Activated T-helper 1 cell treated with anti-CD3 and anti-CD28 coated beads, Interleukin-12 subunit alpha, Interleukin-12 subunit beta, Interleukin-2, Interleukin-4 antibody, amounts not matched to agents 30 ng/mL and 10 ng/mL and 1 ng/mL, durations not matched to agents 14 hours and 24 hours and 36 hours (primary cell): ENCODE measurements at regions not wholly inside any gene's neighbourhood (a gene's known extent, or its start where the extent isn't known, plus 50 kb on each side); places are given as distances from the start of the nearest gene placed in this dataset.

ENCODE experiments used
- DNase-seq: peaks from one replicate; pipeline ENCODE4 v3.0.0; 2021; ENCODE audit warnings: low spot score
- H3K27ac Mint-ChIP-seq: one replicate; pipeline ENCODE4 v1.8.0; 2021; ENCODE audit warnings: mild to moderate bottlenecking, mixed read lengths
- H3K27me3 Mint-ChIP-seq: one replicate; pipeline ENCODE4 v1.8.0; 2022; ENCODE audit warnings: mild to moderate bottlenecking, moderate library complexity, mixed read lengths; ENCODE audit not compliant: insufficient read depth
- H3K36me3 Mint-ChIP-seq: one replicate; pipeline ENCODE4 v1.8.0; 2021; ENCODE audit warnings: low read depth, mixed read lengths
- H3K4me1 Mint-ChIP-seq: one replicate; pipeline ENCODE4 v1.8.0; 2021; ENCODE audit warnings: low read depth, mixed read lengths
- H3K4me3 Mint-ChIP-seq: one replicate; pipeline ENCODE4 v1.8.0; 2021; ENCODE audit warnings: mild to moderate bottlenecking, moderate library complexity, mixed read lengths
- H3K9me3 Mint-ChIP-seq: one replicate; pipeline ENCODE4 v1.8.0; 2021; ENCODE audit warnings: mixed read lengths
- intact Hi-C: fragments of 100-400 bp; cut with micrococcal nuclease; formaldehyde crosslinking; loops from one replicate; pipeline ENCODE4 v1.15.1; 2024

- Mint-ChIP-seq H3K27ac (no peak overlapping the region), H3K36me3 (no peaks in the 10 kb centered on the region), H3K4me3 (no peak overlapping the region), H3K9me3 (peaks cover 14% of the 10 kb centered on the region), H3K27me3 (peaks cover 2% of the 10 kb centered on the region), H3K4me1 (no peaks in the 10 kb centered on the region)
- intact Hi-C loops: no loop called here
- no peak for DNase-seq
Measured at GRCh38 chr12:94041850-94042249, 106.5 kb upstream of the PLXNC1 start.

- Mint-ChIP-seq H3K4me3 (no peak overlapping the region), H3K9me3 (peaks cover 14% of the 10 kb centered on the region), H3K4me1 (no peaks in the 10 kb centered on the region), H3K27ac (no peak overlapping the region), H3K36me3 (no peaks in the 10 kb centered on the region), H3K27me3 (peaks cover 2% of the 10 kb centered on the region)
- no peak for DNase-seq
- intact Hi-C loops: no loop called here
Measured at GRCh38 chr12:94042321-94042720, 106.1 kb upstream of the PLXNC1 start.

- Mint-ChIP-seq H3K9me3 (peaks cover 8% of the 10 kb centered on the region), H3K36me3 (peaks cover 2% of the 10 kb centered on the region), H3K4me1 (peaks cover 6% of the 10 kb centered on the region), H3K27ac (no peak overlapping the region), H3K4me3 (no peak overlapping the region), H3K27me3 (peaks cover 2% of the 10 kb centered on the region)
- no peak for DNase-seq
- intact Hi-C loops: no loop called here
Measured at GRCh38 chr12:94046626-94047410, 101.6 kb upstream of the PLXNC1 start.

GRCh38 chr12:94047781-94048567, 100.4 kb upstream of the PLXNC1 start:
- Mint-ChIP-seq H3K27ac (no peak overlapping the region), H3K9me3 (peaks cover 8% of the 10 kb centered on the region), H3K4me3 (no peak overlapping the region), H3K4me1 (peaks cover 6% of the 10 kb centered on the region), H3K36me3 (peaks cover 2% of the 10 kb centered on the region), H3K27me3 (peaks cover 2% of the 10 kb centered on the region)
- intact Hi-C loops: no loop called here
- no peak for DNase-seq

- Mint-ChIP-seq H3K27me3 (peaks cover 2% of the 10 kb centered on the region), H3K27ac (no peak overlapping the region), H3K9me3 (peaks cover 8% of the 10 kb centered on the region), H3K4me3 (no peak overlapping the region), H3K36me3 (peaks cover 2% of the 10 kb centered on the region), H3K4me1 (peaks cover 6% of the 10 kb centered on the region)
- intact Hi-C loops: no loop called here
- DNase-seq: no peak
Measured at GRCh38 chr12:94048757-94049156, 99.6 kb upstream of the PLXNC1 start.

- no peak for DNase-seq
- Mint-ChIP-seq H3K27me3 (peaks cover 2% of the 10 kb centered on the region), H3K4me3 (no peak overlapping the region), H3K36me3 (peaks cover 2% of the 10 kb centered on the region), H3K9me3 (peaks cover 8% of the 10 kb centered on the region), H3K4me1 (peaks cover 6% of the 10 kb centered on the region), H3K27ac (no peak overlapping the region)
- intact Hi-C loops: no loop called here
Measured at GRCh38 chr12:94049718-94050117, 98.7 kb upstream of the PLXNC1 start.

GRCh38 chr12:94053676-94054075, 94.7 kb upstream of the PLXNC1 start:
- Mint-ChIP-seq H3K9me3 (peaks cover 8% of the 10 kb centered on the region), H3K36me3 (no peaks in the 10 kb centered on the region), H3K4me1 (no peaks in the 10 kb centered on the region), H3K27ac (no peak overlapping the region), H3K4me3 (no peak overlapping the region), H3K27me3 (no peaks in the 10 kb centered on the region)
- intact Hi-C loops: no loop called here
- no peak for DNase-seq

GRCh38 chr12:94055528-94055927, 92.8 kb upstream of the PLXNC1 start:
- Mint-ChIP-seq H3K4me1 (no peaks in the 10 kb centered on the region), H3K9me3 (peaks cover 3% of the 10 kb centered on the region), H3K36me3 (no peaks in the 10 kb centered on the region), H3K27ac (no peak overlapping the region), H3K27me3 (peaks cover 1% of the 10 kb centered on the region), H3K4me3 (no peak overlapping the region)
- intact Hi-C loops: no loop called here
- no peak for DNase-seq

GRCh38 chr12:94056419-94057158, 91.8 kb upstream of the PLXNC1 start:
- Mint-ChIP-seq H3K36me3 (no peaks in the 10 kb centered on the region), H3K27me3 (peaks cover 1% of the 10 kb centered on the region), H3K4me3 (no peak overlapping the region), H3K27ac (no peak overlapping the region), H3K4me1 (no peaks in the 10 kb centered on the region), H3K9me3 (peaks cover under 1% of the 10 kb centered on the region)
- intact Hi-C loops: no loop called here
- no peak for DNase-seq

- H3K27me3 Mint-ChIP-seq: peaks cover 1% of the 10 kb centered on the region
- no peaks in the 10 kb centered on the region for H3K36me3 Mint-ChIP-seq
- H3K4me1 Mint-ChIP-seq: no peaks in the 10 kb centered on the region
- intact Hi-C loops: no loop called here
- no peak for DNase-seq
- H3K9me3 Mint-ChIP-seq: no peaks in the 10 kb centered on the region
- H3K4me3 Mint-ChIP-seq: no peak overlapping the region
- no peak overlapping the region for H3K27ac Mint-ChIP-seq
Measured at GRCh38 chr12:94057262-94058151, 90.9 kb upstream of the PLXNC1 start.

- intact Hi-C loops: no loop called here
- Mint-ChIP-seq H3K4me3 (no peak overlapping the region), H3K36me3 (no peaks in the 10 kb centered on the region), H3K9me3 (peaks cover 6% of the 10 kb centered on the region), H3K27ac (no peak overlapping the region), H3K27me3 (peaks cover 1% of the 10 kb centered on the region), H3K4me1 (no peaks in the 10 kb centered on the region)
- DNase-seq: no peak
Measured at GRCh38 chr12:94059394-94060368, 88.7 kb upstream of the PLXNC1 start.
